GM23338 (cell line): ENCODE measurements at regions not wholly inside any gene's neighbourhood (a gene's known extent, or its start where the extent isn't known, plus 50 kb on each side); places are given as distances from the start of the nearest gene placed in this dataset.

Source experiments
- ATAC-seq: fragments of 200-7000 bp; cut with Tn5 transposase; 3 replicates; pipeline ENCODE4 v1.9.1; 2020
- DNase-seq: peaks from one replicate; pipeline ENCODE4 v3.0.0-alpha.2; 2015; ENCODE audit warnings: low spot score
- H2AFZ ChIP-seq: fragments of 200-600 bp; sonication (generic); 2 replicates; pipeline ENCODE4 v1.8.0; 2016; ENCODE audit warnings: antibody characterized with exemption, mild to moderate bottlenecking, moderate library complexity
- H3F3A ChIP-seq: fragments of 200-600 bp; sonication (generic); replicated peaks from 2 replicates; pipeline ENCODE4 v1.8.0; 2017; ENCODE audit warnings: antibody characterized with exemption, mixed run types, low read depth
- H3K27ac ChIP-seq: fragments of 200-600 bp; sonication (generic); 2 replicates; pipeline ENCODE4 v1.6.1; 2016; ENCODE audit warnings: low read depth
- H3K27me3 ChIP-seq: fragments of 200-600 bp; sonication (generic); 2 replicates; pipeline ENCODE4 v1.8.0; 2016; ENCODE audit warnings: mild to moderate bottlenecking, mixed run types, moderate library complexity; ENCODE audit not compliant: insufficient read depth
- H3K36me3 ChIP-seq: fragments of 200-600 bp; sonication (generic); 2 replicates; pipeline ENCODE4 v1.8.0; 2016; ENCODE audit warnings: mild to moderate bottlenecking; ENCODE audit not compliant: insufficient read depth
- H3K4me1 ChIP-seq: fragments of 200-600 bp; sonication (generic); 2 replicates; pipeline ENCODE4 v1.8.0; 2016; ENCODE audit warnings: mild to moderate bottlenecking, moderate library complexity; ENCODE audit not compliant: insufficient read depth
- H3K4me2 ChIP-seq: fragments of 200-600 bp; sonication (generic); 2 replicates; pipeline ENCODE4 v1.7.1; 2017; ENCODE audit warnings: mixed run types
- H3K4me3 ChIP-seq: fragments of 200-600 bp; sonication (generic); 2 replicates; pipeline ENCODE4 v1.6.1; 2016; ENCODE audit warnings: mixed run types
- H3K79me2 ChIP-seq: fragments of 200-600 bp; sonication (generic); replicated peaks from 2 replicates; pipeline ENCODE4 v1.8.0; 2017; ENCODE audit warnings: mild to moderate bottlenecking; ENCODE audit not compliant: insufficient read depth
- H3K9me2 ChIP-seq: fragments of 200-600 bp; sonication (generic); 2 replicates; pipeline ENCODE4 v1.8.0; 2017; ENCODE audit not compliant: insufficient read depth
- H4K20me1 ChIP-seq: fragments of 200-600 bp; sonication (generic); replicated peaks from 2 replicates; pipeline ENCODE4 v1.8.0; 2017; ENCODE audit warnings: mild to moderate bottlenecking; ENCODE audit not compliant: insufficient read depth
- H3K27ac Mint-ChIP-seq: 2 replicates; pipeline ENCODE4 v1.8.0; 2020; ENCODE audit warnings: inconsistent platforms, mild to moderate bottlenecking, moderate library complexity, mixed read lengths
- H3K27me3 Mint-ChIP-seq: 3 replicates; pipeline ENCODE4 v1.8.0; 2022; ENCODE audit warnings: low read depth, mild to moderate bottlenecking, moderate library complexity, mixed read lengths, inconsistent platforms; ENCODE audit not compliant: insufficient read depth, poor library complexity
- H3K36me3 Mint-ChIP-seq: 3 replicates; pipeline ENCODE4 v1.8.0; 2021; ENCODE audit warnings: low read depth, mild to moderate bottlenecking, inconsistent platforms, moderate library complexity, mixed read lengths
- H3K4me1 Mint-ChIP-seq: 3 replicates; pipeline ENCODE4 v1.8.0; 2020; ENCODE audit warnings: mild to moderate bottlenecking, inconsistent platforms, mixed read lengths
- H3K4me3 Mint-ChIP-seq: 3 replicates; pipeline ENCODE4 v1.8.0; 2021; ENCODE audit warnings: moderate library complexity, mild to moderate bottlenecking, inconsistent platforms, mixed read lengths
- H3K9me3 Mint-ChIP-seq: 3 replicates; pipeline ENCODE4 v1.8.0; 2020; ENCODE audit warnings: moderate library complexity, mild to moderate bottlenecking, inconsistent platforms, mixed read lengths
- CREB1 ChIP-seq: fragments of 250-450 bp; sonication (Bioruptor Pico); IDR thresholded peaks from 2 replicates; pipeline ENCODE4 v1.5.0; 2020; ENCODE audit warnings: low read depth, mild to moderate bottlenecking, moderate library complexity
- CTCF ChIP-seq, 2 experiments: fragments of 200-600 bp in 1 of 2; sonication (generic) in 1 of 2; conservative IDR thresholded peaks; 2 replicates each; pipeline versions ENCODE4 v1.5.1 to v1.6.1; 2016 to 2017; ENCODE audit warnings: antibody characterized with exemption in 2 of 2, low read depth in 2 of 2, mild to moderate bottlenecking in 2 of 2, moderate library complexity in 1 of 2
- ETS1 ChIP-seq: IDR thresholded peaks from 2 replicates; pipeline ENCODE4 v1.6.1; 2016; ENCODE audit warnings: antibody characterized with exemption
- EZH2 ChIP-seq: fragments of 200-600 bp; sonication (generic); IDR thresholded peaks from one replicate; pipeline ENCODE4 v1.8.0; 2017; ENCODE audit warnings: antibody characterized with exemption, mild to moderate bottlenecking, low read depth; ENCODE audit not compliant: unreplicated experiment
- EZH2phosphoT487 ChIP-seq: fragments of 200-600 bp; sonication (generic); IDR thresholded peaks from one replicate; pipeline ENCODE4 v1.8.1; 2018; ENCODE audit warnings: antibody characterized with exemption; ENCODE audit not compliant: unreplicated experiment
- NANOG ChIP-seq: IDR thresholded peaks from 2 replicates; pipeline ENCODE4 v1.6.1; 2016; ENCODE audit warnings: antibody characterized with exemption, borderline replicate concordance
- POLR2AphosphoS5 ChIP-seq: IDR thresholded peaks from 2 replicates; pipeline ENCODE4 v1.6.1; 2016; ENCODE audit warnings: antibody characterized with exemption, low read depth
- REST ChIP-seq: IDR thresholded peaks from one replicate; pipeline ENCODE4 v1.6.1; 2018; ENCODE audit warnings: antibody characterized with exemption; ENCODE audit not compliant: unreplicated experiment
- ZNF114 ChIP-seq: fragments of 250-450 bp; sonication (Bioruptor Pico); IDR thresholded peaks from 2 replicates; pipeline ENCODE4 v1.5.0; 2020; ENCODE audit warnings: mild to moderate bottlenecking, moderate library complexity

- Histone ChIP-seq H3K36me3 (no peaks in the 10 kb centered on the region), H4K20me1 (no peaks in the 10 kb centered on the region), H3K4me3 (no peak overlapping the region), H3K4me2 (no peak overlapping the region), H3K27ac (no peak overlapping the region), H2AFZ (no peak overlapping the region), H3F3A (no peaks in the 10 kb centered on the region), H3K9me2 (no peaks in the 10 kb centered on the region), H3K79me2 (no peaks in the 10 kb centered on the region), H3K27me3 (no peaks in the 10 kb centered on the region), H3K4me1 (peaks cover 4% of the 10 kb centered on the region; the same call in 1 of the 2 replicates)
- no peak overlapping the region for H3K4me3 Mint-ChIP-seq
- H3K36me3 Mint-ChIP-seq: no peaks in the 10 kb centered on the region
- H3K4me1 Mint-ChIP-seq: peaks cover 4% of the 10 kb centered on the region; the same call in 2 of the 3 replicates
- ATAC-seq: no peak
- DNase-seq: no peak
- H3K27ac Mint-ChIP-seq: no peak overlapping the region
- TF ChIP-seq CREB1 (no peak), NANOG (no peak), CTCF (conservative IDR thresholded peaks at IDR 0.05; ENCODE audit: low read depth in 2 of 2) (no peak), ETS1 (no peak), EZH2phosphoT487 (no peak)
- no peaks in the 10 kb centered on the region for H3K9me3 Mint-ChIP-seq
- no peaks in the 10 kb centered on the region for H3K27me3 Mint-ChIP-seq
These were observed 252.0 kb downstream of the PTBP2 start for GRCh38 chr1:96973605-96974004.

GRCh38 chr1:96978444-96978843, 256.9 kb downstream of the PTBP2 start:
- H3K9me3 Mint-ChIP-seq: no peaks in the 10 kb centered on the region
- no peak overlapping the region for H3K27ac Mint-ChIP-seq
- TF ChIP-seq NANOG (no peak), POLR2AphosphoS5 (no peak), EZH2 (no peak), ZNF114 (no peak), CTCF (conservative IDR thresholded peaks at IDR 0.05; ENCODE audit: low read depth in 2 of 2) (no peak), REST (no peak), ETS1 (no peak), EZH2phosphoT487 (no peak), CREB1 (no peak)

More at GRCh38 chr1:96978444-96978843, 256.9 kb downstream of the PTBP2 start:
- Histone ChIP-seq H3K27ac (no peak overlapping the region), H3K79me2 (no peaks in the 10 kb centered on the region), H3K9me2 (peaks cover 3% of the 10 kb centered on the region; the same call in 1 of the 2 replicates), H3K27me3 (no peaks in the 10 kb centered on the region), H2AFZ (0 out of 2 replicates have a peak overlapping the region, but pooled peaks have one; percentile 1), H3F3A (no peaks in the 10 kb centered on the region), H4K20me1 (no peaks in the 10 kb centered on the region), H3K4me1 (peaks cover 13% of the 10 kb centered on the region; the same call in 1 of the 2 replicates), H3K36me3 (no peaks in the 10 kb centered on the region), H3K4me3 (no peak overlapping the region), H3K4me2 (peak overlapping the region; percentile 22; the same call in 1 of the 2 replicates)
- DNase-seq (no peak), ATAC-seq (no peak)
- Mint-ChIP-seq H3K4me3 (no peak overlapping the region), H3K4me1 (peaks cover 13% of the 10 kb centered on the region), H3K27me3 (no peaks in the 10 kb centered on the region), H3K36me3 (no peaks in the 10 kb centered on the region)
